DOHH2 (cell line): ENCODE measurements at regions not wholly inside any gene's neighbourhood (a gene's known extent, or its start where the extent isn't known, plus 50 kb on each side); places are given as distances from the start of the nearest gene placed in this dataset.

Experiments
- CTCF ChIP-seq: fragments of 200-600 bp; sonication (generic); IDR thresholded peaks from one replicate; pipeline ENCODE4 v1.5.1; 2014; ENCODE audit warnings: antibody characterized with exemption, mild to moderate bottlenecking, low read depth, low read length; ENCODE audit not compliant: poor library complexity, severe bottlenecking
- EZH2phosphoT487 ChIP-seq: fragments of 200-600 bp; sonication (generic); IDR thresholded peaks from 2 replicates; pipeline ENCODE4 v1.6.1; 2017; ENCODE audit warnings: borderline replicate concordance, mild to moderate bottlenecking, antibody characterized with exemption, low read length, moderate library complexity, mixed read lengths

DNA sequence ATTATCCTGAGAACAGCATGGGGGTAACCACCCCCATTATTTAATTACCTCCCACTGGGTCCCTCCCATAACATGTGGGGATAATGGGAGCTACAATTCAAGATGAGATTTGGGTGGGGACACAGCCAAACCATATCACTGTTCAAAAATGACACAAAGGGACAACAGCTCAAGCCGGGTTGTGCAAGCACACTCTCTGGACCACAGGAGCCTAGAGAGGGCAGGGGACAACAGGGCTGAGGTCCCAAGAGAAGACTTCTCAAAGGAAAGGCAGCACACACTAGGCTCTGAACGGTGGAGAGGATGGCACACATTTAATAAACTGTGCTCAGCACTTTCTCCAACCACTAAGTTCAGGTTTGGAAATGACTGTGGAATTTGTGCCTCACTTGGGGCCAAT is 122.1 kb upstream of the PKDCC start:
- TF ChIP-seq CTCF (no peak), EZH2phosphoT487 (no peak)
